Tongue (tissue), 1 donor: ENCODE measurements at regions not wholly inside any gene's neighbourhood (a gene's known extent, or its start where the extent isn't known, plus 50 kb on each side); places are given as distances from the start of the nearest gene placed in this dataset.
"Not testable (repeated sequence)": the region's sequence is repeated elsewhere in the genome, so short reads cannot be mapped to it uniquely, and the experiment has no call there.

Experiments
- DNase-seq: peaks from one replicate; pipeline ENCODE4 v3.0.0-alpha.2; 2015

DNA sequence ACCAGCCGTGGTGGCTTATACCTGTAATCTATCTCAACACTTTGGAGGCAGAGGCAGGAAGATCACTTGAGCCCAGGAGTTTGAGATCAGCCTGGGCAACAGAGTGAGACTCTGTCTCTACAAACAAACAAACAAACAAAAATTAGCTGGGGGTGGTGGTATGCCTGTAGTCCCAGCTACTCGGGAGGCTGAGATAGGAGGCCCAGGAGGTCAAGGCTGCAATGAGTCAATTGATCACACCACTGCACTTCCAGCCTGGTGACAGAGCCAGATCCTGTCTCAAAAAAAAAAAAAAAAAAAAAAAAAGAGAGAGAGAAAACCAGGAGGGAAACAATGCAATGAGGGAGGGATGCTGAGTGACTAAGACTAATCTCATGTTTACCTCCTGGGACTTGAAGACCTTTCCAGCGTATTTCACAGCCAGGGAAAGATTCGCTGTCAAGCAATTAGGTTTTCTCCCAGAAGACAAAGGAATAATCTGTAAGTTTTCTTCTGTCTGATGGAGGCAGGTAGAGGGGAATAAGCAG lies 51.1 kb upstream of the MIER3 start:
- no peak for DNase-seq

GRCh38 chr5:57003566-57003965 lies 51.6 kb upstream of the MIER3 start:
- not testable (repeated sequence) for DNase-seq

DNA sequence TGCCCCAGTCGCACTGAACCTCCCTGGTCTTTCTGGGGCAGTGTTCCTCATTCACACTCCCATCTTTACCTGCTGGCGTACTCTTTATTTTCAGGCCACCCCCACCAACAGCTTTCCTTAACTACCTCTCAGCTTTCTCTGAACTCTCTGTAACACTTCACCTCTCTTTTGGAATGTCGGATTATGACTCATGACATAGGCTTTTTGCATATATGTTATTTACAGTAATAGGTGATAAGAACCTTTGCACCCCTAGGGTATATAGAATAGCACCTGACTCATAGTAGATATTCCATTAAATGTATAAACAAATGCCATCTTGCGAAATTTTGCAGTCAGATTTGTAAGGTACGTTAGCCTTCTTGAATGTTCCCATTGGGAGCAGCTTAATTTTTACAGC lies 52.9 kb upstream of the MIER3 start:
- DNase-seq: no peak

GRCh38 chr5:57007344-57007743 lies 55.4 kb upstream of the MIER3 start:
- no peak for DNase-seq

DNA sequence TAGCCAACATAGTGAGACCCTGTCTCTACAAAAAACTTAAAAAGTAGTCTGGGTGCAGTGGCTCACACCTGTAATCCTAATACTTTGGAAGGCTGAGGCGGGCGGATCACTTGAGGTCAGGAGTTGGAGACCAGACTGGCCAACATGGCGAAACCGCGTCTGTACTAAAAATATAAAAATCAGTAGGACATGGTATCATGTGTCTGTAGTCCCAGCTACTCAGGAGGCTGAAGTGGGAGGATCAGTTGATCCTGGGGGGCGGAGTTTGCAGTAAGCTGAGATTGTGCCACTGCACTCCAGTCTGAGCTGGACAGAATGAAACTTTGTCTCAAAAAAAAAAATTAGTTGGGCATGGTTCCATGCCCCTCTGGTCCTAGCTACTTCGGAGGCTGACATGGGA lies 57.9 kb upstream of the MIER3 start:
- no peak for DNase-seq

GRCh38 chr5:57010786-57011185 lies 58.9 kb upstream of the MIER3 start:
- DNase-seq: no peak

DNA sequence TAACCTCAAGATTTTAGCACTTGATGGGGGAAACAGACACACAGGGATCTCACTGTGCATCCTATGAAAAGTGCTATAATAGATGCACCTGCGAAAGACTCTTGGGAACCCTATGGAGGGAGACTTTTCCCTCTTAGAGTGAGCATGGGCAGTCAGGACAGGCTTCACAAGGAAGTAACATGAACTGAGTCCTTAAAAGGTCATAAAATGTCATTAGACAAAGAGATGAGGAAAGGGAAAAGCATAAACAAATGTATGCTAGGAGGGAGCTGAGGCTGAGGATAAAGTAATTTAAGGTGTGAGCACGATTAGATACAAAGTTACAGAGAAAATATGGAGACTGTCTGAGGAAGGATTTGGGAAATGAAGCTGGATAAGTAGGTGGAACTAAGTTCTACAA lies 60.6 kb upstream of the MIER3 start:
- DNase-seq: no peak

GRCh38 chr5:57025961-57026360 lies 74.0 kb upstream of the MIER3 start:
- no peak for DNase-seq

GRCh38 chr5:57028161-57028560 lies 76.2 kb upstream of the MIER3 start:
- no peak for DNase-seq

GRCh38 chr5:57032151-57032551 lies 80.2 kb upstream of the MIER3 start:
- DNase-seq: no peak

DNA sequence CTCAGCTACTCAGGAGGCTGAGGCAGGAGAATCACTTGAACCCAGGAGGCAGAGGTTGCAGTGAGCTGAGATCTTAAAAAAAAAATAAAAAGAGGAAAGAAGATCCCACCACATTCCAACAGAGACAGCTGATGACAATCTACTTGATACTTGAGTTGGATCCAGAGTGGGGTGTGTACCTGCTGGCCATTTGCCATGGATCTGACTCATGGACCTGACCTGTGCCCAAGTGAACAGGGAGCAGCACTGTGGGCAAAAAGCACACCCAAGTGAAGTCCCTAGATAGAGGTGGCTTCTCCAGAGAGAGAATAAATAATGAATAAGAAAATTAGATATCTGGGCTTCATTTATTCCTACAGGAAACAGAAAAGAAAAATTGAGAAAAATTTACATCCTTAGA lies 81.2 kb upstream of the MIER3 start:
- peak; percentile 27 for DNase-seq

- no peak for DNase-seq
Observed at GRCh38 chr5:57033503-57033902, 81.6 kb upstream of the MIER3 start.

DNA sequence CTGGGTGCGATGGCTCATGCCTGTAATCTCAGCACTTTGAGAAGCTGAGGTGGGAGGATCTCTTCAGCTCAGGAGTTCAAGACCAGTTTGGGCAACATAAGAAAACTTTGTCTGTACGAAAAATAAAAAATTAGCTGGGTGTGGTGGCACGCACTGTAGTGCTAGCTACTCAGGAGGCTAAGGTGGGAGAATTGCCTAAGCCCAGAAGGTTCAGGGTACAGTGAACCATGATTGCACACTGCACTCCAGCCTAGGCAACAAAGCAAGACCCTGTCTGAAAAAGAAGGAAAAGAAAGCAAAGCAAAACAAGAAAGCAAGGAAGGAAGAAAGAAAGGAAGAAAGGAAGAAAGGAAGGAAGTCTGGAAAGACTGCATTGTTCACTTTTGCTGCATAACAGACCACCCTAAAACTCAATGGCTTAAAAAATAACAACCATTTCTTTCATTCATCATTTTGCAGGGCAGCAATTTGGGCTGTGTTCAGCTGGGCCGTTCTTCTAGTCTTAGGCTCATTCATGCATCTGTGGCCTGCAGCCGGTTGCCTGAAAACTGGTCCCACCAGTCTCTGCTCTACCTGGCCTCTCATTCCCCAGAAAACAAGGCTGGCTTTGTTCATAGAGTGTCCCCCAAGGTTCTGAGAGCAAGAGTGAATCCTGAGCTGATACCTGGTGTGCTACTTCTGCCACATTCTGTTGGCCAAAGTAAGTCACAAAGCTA lies 82.4 kb upstream of the MIER3 start:
- no peak for DNase-seq

DNA sequence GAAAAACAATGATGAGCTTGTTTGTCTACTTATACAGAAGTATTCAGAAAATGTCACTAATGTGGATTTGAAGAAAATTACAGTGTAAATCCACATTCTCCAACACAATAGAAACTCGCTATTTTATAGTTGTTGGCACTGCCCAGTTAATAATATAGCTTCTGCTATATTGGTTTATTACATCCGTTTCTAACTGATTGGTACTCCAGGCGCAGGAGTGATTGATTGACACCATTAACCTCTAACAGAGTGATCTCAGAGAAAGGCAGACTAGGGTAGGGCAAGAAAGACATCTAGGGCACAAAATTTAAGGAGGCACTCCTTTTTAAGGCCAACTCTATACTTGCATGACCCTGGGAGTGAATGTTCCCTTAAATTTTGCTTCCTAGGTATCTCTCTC lies 84.0 kb upstream of the MIER3 start:
- DNase-seq: no peak

GRCh38 chr5:57036761-57037160 lies 84.8 kb upstream of the MIER3 start:
- DNase-seq: no peak

- DNase-seq: no peak
Observed at GRCh38 chr5:57037355-57037754, 85.4 kb upstream of the MIER3 start.

DNA sequence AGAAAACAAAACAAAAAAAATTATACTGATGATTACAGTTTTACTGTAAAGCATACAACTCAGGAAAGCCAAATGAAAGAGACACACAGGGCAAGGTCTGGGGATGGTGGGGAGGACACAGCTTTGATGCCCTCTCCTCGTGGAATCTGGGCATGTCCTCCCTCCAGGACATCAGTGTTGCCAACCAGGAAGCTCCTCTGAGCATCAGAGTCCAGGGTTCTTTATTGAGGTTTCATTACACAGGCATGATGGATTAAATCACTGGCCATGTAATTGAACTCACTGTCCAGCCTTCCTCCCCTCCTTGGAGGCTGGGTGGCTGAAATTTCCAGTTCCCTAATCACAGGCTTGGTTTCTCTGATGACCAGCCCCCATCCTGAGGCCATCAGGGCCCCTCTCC lies 89.6 kb upstream of the MIER3 start:
- DNase-seq: no peak

DNA sequence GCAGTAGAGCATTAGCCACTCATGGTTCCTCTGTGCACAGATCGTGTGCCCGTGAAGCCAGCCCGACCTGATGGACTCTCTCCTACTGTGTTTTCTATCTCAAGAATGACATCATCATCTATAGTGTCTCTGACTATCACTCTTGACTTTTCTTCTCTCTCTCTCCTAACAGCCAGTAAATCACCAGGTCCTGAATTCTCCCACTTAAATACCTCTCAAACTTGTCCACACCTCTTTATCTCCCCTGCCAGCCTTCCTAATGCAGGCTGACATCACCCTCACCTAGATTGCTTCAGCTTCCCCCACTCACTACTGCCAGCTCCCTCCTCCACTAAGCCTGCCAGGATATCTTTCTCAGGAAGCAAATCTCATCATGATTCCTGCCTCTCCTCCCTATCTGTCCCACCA lies 90.6 kb upstream of the MIER3 start:
- no peak for DNase-seq

DNA sequence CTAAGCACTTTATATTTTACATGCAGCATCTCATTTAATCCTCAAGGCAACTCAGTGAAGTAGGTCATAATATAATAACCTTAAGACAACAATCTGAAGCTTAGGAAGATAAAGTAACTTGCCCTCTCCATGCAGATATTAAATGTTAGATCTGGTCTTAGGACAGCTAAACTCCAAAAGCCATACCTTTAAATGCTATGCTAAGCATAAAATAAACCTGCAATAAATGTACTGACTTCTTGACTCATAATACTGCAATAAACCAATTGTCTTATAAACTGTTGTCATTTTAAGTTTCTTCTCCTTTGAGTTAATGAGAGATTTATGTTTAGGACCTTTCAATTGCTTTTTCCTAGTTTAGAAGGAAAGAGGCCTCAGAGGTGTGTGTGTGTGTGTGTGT lies 102.2 kb upstream of the MIER3 start:
- DNase-seq: no peak

DNA sequence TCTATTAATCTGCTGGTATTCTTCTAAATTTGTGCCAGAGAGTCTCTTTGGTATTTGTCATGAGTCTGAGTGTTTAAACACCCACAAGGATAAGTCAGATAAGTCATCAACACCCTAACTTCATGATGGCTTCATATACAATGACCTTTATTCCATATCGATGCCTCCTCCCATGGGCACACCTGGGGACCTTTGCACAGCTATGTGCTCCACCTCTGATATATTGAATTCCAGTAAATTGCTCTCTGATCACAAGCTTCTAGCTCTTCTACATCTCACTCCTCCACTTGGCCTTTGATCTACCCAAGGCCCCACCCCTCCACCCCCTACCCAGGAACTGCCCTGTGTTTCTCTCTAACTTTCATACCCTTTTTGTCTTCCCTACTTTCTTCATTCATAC lies 102.7 kb upstream of the MIER3 start:
- DNase-seq: no peak

DNA sequence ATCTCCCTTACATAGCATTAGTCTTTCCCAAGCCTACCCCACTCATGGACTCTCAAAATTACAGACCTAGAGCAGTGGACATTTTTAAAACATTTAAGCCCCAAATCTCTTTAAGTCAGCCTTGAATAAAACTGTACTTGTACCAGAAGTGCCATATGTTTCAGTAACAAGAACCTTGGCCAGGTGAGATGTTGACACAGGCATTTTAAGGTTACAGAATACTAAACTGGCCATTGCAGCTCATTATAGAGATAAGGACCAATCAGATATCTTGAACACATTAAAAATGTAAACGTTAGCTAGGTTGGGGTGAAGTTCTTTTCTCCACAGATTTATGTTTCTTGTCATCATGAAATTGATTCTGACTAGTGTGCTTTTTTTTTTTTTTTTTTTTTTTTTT lies 103.8 kb upstream of the MIER3 start:
- DNase-seq: no peak

- no peak for DNase-seq
Observed at GRCh38 chr5:57063773-57064172, 110.1 kb upstream of the GPBP1 start.

DNA sequence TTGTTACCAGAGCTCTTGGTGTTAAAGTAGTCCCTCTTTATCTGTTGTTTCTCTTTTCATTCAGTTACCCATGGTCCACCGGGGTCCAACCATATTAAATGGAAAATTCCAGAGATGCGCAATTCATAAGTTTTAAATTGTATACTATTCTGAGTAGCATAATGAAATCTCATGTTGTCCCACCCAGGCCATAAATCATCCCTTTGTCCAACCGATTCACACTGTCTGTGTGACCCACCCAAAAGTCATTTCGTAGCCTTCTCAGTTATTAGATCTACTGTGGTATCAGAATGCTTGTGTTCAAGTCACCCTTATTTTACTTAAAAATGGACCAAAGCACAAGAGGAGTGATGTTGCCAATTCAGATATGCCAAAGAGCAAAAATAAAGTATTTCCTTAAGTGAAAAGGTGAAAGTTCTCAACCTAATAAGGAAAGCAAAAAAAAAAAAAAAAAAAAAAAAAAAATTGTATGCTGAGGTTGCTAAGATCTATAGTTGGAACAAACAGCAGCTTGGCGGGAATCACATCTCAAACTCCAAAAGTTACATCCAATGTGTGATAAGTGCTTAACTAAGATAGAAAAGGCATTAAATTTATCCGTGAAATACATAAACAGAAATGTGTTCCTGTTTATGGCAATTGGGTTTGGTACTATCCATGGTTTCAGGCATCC lies 106.8 kb upstream of the GPBP1 start:
- no peak for DNase-seq

- no peak for DNase-seq
Observed at GRCh38 chr5:57067597-57067924, 106.3 kb upstream of the GPBP1 start.
